DMS79 treated with DMSO at 0.1 percent for 48 hours (cell line): ENCODE measurements at regions not wholly inside any gene's neighbourhood (a gene's known extent, or its start where the extent isn't known, plus 50 kb on each side); places are given as distances from the start of the nearest gene placed in this dataset.
"Not testable (repeated sequence)": the region's sequence is repeated elsewhere in the genome, so short reads cannot be mapped to it uniquely, and the experiment has no call there.

Source experiments
- DNase-seq: peaks from one replicate; lab custom pipeline; 2025; lab: John Stamatoyannopoulos, UW

GRCh38 chr20:56769921-56770600 lies 141.0 kb downstream of the TFAP2C start:
- DNase-seq: no peak

GRCh38 chr20:56773749-56774148 lies 144.6 kb downstream of the TFAP2C start:
- no peak for DNase-seq

GRCh38 chr20:56774873-56775272 lies 145.8 kb downstream of the TFAP2C start:
- no peak for DNase-seq

GRCh38 chr20:56776345-56776744 lies 147.2 kb downstream of the TFAP2C start:
- no peak for DNase-seq

GRCh38 chr20:56778765-56779195 lies 149.7 kb downstream of the TFAP2C start:
- DNase-seq: no peak

- no peak for DNase-seq
Observed at GRCh38 chr20:56779452-56780143, 150.5 kb downstream of the TFAP2C start.

GRCh38 chr20:56780266-56780665 lies 151.2 kb downstream of the TFAP2C start:
- DNase-seq: no peak

GRCh38 chr20:56781108-56781739 lies 152.1 kb downstream of the TFAP2C start:
- no peak for DNase-seq

- DNase-seq: not testable (repeated sequence)
Observed at GRCh38 chr20:56781987-56782560, 153.0 kb downstream of the TFAP2C start.

GRCh38 chr20:56782814-56783213 lies 153.7 kb downstream of the TFAP2C start:
- DNase-seq: not testable (repeated sequence)

GRCh38 chr20:56783826-56784225 lies 154.7 kb downstream of the TFAP2C start:
- DNase-seq: no peak

- no peak for DNase-seq
Observed at GRCh38 chr20:56786503-56786902, 157.4 kb downstream of the TFAP2C start.

GRCh38 chr20:56788041-56788670 lies 159.1 kb downstream of the TFAP2C start:
- no peak for DNase-seq

GRCh38 chr20:56788671-56789610 lies 159.8 kb downstream of the TFAP2C start:
- DNase-seq: no peak

GRCh38 chr20:56793916-56794315 lies 164.8 kb downstream of the TFAP2C start:
- no peak for DNase-seq

- DNase-seq: no peak
Observed at GRCh38 chr20:56795492-56795891, 166.4 kb downstream of the TFAP2C start.

GRCh38 chr20:56796345-56796744 lies 167.2 kb downstream of the TFAP2C start:
- no peak for DNase-seq

GRCh38 chr20:56797023-56797422 lies 167.9 kb downstream of the TFAP2C start:
- no peak for DNase-seq

GRCh38 chr20:56798634-56799033 lies 169.5 kb downstream of the TFAP2C start:
- no peak for DNase-seq

GRCh38 chr20:56799187-56799586 lies 170.1 kb downstream of the TFAP2C start:
- no peak for DNase-seq

- DNase-seq: no peak
Observed at GRCh38 chr20:56800088-56800487, 171.0 kb downstream of the TFAP2C start.
